HCT116 (cell line): ENCODE measurements at regions not wholly inside any gene's neighbourhood (a gene's known extent, or its start where the extent isn't known, plus 50 kb on each side); places are given as distances from the start of the nearest gene placed in this dataset.

Experiments used
- POLR2A ChIP-seq: IDR thresholded peaks from 2 replicates; pipeline ENCODE4 v1.7.0; 2011; ENCODE audit warnings: borderline replicate concordance; ENCODE audit not compliant: insufficient read depth, insufficient read length; ENCODE audit errors: extremely low read depth
- POLR2AphosphoS5 ChIP-seq: IDR thresholded peaks from 2 replicates; pipeline ENCODE4 v1.6.1; 2011; ENCODE audit warnings: mild to moderate bottlenecking, low read depth, low read length, moderate library complexity
- RAD21 ChIP-seq: IDR thresholded peaks from 2 replicates; pipeline ENCODE4 v1.6.1; 2012; ENCODE audit warnings: low read depth, mild to moderate bottlenecking
- TF ChIP-seq, protein P1 (sequence below), 3 experiments: fragments of 200-600 bp in 1 of 3; sonication (generic) in 1 of 3; IDR thresholded peaks in 2 of 3; conservative IDR thresholded peaks in 1 of 3; 2 replicates each; pipeline ENCODE4 v1.5.1; 2012 to 2017; ENCODE audit warnings: low read depth in 2 of 3, low read length in 2 of 3, antibody characterized with exemption in 1 of 3, borderline replicate concordance in 1 of 3, control low read depth in 1 of 3, mild to moderate bottlenecking in 1 of 3, mixed read lengths in 1 of 3, mixed run types in 1 of 3, moderate library complexity in 1 of 3; ENCODE audit not compliant: insufficient read depth in 1 of 3

GRCh38 chr10:91564508-91564907, 68.4 kb downstream of the PPP1R3C start:
- TF ChIP-seq POLR2A (no peak), POLR2AphosphoS5 (no peak), RAD21 (no peak)
- TF ChIP-seq, protein P1, sequence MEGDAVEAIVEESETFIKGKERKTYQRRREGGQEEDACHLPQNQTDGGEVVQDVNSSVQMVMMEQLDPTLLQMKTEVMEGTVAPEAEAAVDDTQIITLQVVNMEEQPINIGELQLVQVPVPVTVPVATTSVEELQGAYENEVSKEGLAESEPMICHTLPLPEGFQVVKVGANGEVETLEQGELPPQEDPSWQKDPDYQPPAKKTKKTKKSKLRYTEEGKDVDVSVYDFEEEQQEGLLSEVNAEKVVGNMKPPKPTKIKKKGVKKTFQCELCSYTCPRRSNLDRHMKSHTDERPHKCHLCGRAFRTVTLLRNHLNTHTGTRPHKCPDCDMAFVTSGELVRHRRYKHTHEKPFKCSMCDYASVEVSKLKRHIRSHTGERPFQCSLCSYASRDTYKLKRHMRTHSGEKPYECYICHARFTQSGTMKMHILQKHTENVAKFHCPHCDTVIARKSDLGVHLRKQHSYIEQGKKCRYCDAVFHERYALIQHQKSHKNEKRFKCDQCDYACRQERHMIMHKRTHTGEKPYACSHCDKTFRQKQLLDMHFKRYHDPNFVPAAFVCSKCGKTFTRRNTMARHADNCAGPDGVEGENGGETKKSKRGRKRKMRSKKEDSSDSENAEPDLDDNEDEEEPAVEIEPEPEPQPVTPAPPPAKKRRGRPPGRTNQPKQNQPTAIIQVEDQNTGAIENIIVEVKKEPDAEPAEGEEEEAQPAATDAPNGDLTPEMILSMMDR (IDR thresholded peaks at IDR 0.05 in 2 of 3, conservative IDR thresholded peaks at IDR 0.05 in 1 of 3; ENCODE audit: borderline replicate concordance in 1 of 3, insufficient read depth in 1 of 3, low read depth in 2 of 3, low read length in 2 of 3) = no peak
